Cardiac muscle cell (in vitro differentiated cells and primary cell): ENCODE measurements at regions not wholly inside any gene's neighbourhood (a gene's known extent, or its start where the extent isn't known, plus 50 kb on each side); places are given as distances from the start of the nearest gene placed in this dataset.

Experiments used
- DNase-seq, 2 donors: peaks; one replicate each; pipeline versions ENCODE4 v3.0.0 to v3.0.0-alpha.2; 2010 to 2017; ENCODE audit warnings: low read depth in 1 of 2, low spot score in 1 of 2
- H3K27ac ChIP-seq: fragments of 200-600 bp; sonication (generic); 2 replicates; pipeline ENCODE4 v1.5.1; 2016
- H3K27me3 ChIP-seq: fragments of 200-600 bp; sonication (generic); 2 replicates; pipeline ENCODE4 v1.6.0; 2016; ENCODE audit warnings: control low read depth
- H3K36me3 ChIP-seq: fragments of 200-600 bp; sonication (generic); 2 replicates; pipeline ENCODE4 v1.5.1; 2016; ENCODE audit warnings: control low read depth
- H3K4me1 ChIP-seq: fragments of 200-600 bp; sonication (generic); 2 replicates; pipeline ENCODE4 v1.8.1; 2017; ENCODE audit warnings: low read depth, mild to moderate bottlenecking, mixed run types
- H3K4me3 ChIP-seq: fragments of 200-600 bp; sonication (generic); 2 replicates; pipeline ENCODE4 v1.5.1; 2016; ENCODE audit warnings: mild to moderate bottlenecking
- H3K9me3 ChIP-seq: fragments of 200-600 bp; sonication (generic); 2 replicates; pipeline ENCODE4 v1.5.1; 2017; ENCODE audit warnings: low read depth, mild to moderate bottlenecking, control low read depth
- TF ChIP-seq, protein P1 (sequence below): IDR thresholded peaks from 2 replicates; pipeline ENCODE4 v1.5.1; 2012; ENCODE audit warnings: low read depth, mild to moderate bottlenecking, low read length

DNA sequence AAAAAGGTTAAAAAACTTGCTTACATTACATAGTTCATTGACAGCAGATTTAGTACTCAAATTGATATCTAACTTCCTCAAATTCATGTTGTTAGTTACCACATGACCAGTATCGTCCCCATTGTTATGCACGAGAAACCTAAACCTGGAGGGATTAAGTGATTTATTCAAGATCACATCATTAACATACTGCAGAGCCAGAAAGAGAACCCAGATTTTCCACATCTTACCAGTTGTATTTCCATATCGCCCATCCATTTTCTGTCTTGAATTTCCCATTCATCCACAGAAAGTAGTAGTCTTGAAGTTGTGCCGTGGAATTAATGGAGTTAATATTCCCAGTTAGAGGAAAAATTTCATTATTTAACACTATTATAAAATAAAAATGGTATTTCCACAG lies 512.0 kb downstream of the METTL4 start:
- Histone ChIP-seq H3K4me1 (no peaks in the 10 kb centered on the region), H3K27ac (no peak overlapping the region), H3K9me3 (no peaks in the 10 kb centered on the region), H3K36me3 (no peaks in the 10 kb centered on the region), H3K27me3 (no peaks in the 10 kb centered on the region), H3K4me3 (no peak overlapping the region)
- TF ChIP-seq, protein P1, sequence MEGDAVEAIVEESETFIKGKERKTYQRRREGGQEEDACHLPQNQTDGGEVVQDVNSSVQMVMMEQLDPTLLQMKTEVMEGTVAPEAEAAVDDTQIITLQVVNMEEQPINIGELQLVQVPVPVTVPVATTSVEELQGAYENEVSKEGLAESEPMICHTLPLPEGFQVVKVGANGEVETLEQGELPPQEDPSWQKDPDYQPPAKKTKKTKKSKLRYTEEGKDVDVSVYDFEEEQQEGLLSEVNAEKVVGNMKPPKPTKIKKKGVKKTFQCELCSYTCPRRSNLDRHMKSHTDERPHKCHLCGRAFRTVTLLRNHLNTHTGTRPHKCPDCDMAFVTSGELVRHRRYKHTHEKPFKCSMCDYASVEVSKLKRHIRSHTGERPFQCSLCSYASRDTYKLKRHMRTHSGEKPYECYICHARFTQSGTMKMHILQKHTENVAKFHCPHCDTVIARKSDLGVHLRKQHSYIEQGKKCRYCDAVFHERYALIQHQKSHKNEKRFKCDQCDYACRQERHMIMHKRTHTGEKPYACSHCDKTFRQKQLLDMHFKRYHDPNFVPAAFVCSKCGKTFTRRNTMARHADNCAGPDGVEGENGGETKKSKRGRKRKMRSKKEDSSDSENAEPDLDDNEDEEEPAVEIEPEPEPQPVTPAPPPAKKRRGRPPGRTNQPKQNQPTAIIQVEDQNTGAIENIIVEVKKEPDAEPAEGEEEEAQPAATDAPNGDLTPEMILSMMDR: no peak
- no peak for DNase-seq

DNA sequence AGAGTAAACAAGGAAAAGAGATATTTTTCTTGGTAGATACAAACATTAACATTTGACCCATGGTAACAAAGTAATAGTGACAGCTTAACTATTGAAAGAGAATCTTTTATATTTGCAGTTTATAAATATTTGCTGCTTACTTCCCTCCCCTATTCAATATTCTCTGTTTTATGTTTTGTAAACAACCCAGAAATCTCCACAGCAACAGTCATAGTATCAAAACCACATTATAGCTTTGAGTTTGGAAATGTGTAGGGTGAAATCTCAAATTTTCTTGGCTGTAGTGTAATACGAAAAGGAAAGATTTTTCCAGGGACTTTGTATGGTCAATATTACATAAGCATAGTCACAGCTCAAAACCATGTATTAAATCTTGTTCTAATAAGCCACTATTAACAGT lies 511.2 kb downstream of the METTL4 start:
- TF ChIP-seq, protein P1: no peak
- Histone ChIP-seq H3K4me3 (no peak overlapping the region), H3K4me1 (no peaks in the 10 kb centered on the region), H3K36me3 (no peaks in the 10 kb centered on the region), H3K27me3 (no peaks in the 10 kb centered on the region), H3K27ac (no peak overlapping the region), H3K9me3 (no peaks in the 10 kb centered on the region)
- DNase-seq: no peak

DNA sequence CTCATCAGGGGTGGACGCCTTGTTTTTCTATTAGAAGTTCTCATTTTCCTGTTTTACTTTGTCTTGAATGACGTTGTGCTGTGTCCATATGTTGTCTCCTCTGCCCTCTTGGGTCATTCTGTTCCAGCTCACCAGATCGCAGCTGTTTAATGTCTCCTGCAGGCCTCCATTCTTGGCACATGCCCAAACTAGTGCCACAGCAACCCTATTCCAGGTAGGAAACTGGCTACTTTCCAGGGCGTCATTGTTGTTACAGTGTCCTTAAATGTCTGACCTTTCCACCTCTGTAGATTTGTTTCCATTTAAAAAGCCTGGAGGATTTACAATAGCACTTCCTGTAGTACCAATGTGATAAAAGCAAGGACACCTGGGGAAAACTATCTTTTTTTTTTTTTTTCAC lies 500.7 kb downstream of the METTL4 start:
- H3K9me3 ChIP-seq: no peaks in the 10 kb centered on the region

DNA sequence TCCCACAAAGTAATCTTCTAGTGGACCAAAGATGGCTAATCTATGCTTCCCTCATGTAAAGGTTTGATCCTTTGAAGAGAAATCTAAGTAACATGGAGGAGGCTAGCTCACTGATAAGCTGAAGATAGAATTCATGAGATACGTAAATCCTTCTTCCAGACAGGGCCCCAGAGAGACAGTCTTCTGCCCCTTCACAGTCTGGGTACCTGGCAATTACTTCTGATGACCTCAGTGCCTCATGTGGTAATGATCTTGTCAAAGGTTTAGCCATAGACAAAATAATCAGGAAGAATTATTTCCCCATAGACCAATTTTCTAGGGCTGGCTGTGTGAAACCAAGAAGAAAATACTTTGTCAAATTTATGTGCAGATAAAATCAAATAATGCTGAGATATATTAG lies 495.8 kb downstream of the METTL4 start:
- no peaks in the 10 kb centered on the region for H3K9me3 ChIP-seq
- no peak overlapping the region for H3K27ac ChIP-seq
- no peak overlapping the region for H3K4me3 ChIP-seq
- no peaks in the 10 kb centered on the region for H3K27me3 ChIP-seq
- H3K4me1 ChIP-seq: no peaks in the 10 kb centered on the region
- H3K36me3 ChIP-seq: no peaks in the 10 kb centered on the region
- TF ChIP-seq, protein P1: no peak
- no peak for DNase-seq

More for the DNA sequence above, 500.7 kb downstream of the METTL4 start:
- Histone ChIP-seq H3K27me3 (no peaks in the 10 kb centered on the region), H3K4me3 (no peak overlapping the region), H3K27ac (no peak overlapping the region), H3K36me3 (no peaks in the 10 kb centered on the region), H3K4me1 (no peaks in the 10 kb centered on the region)
- TF ChIP-seq, protein P1: no peak
- peak in 1 of 2 donors; percentile 36 for DNase-seq

DNA sequence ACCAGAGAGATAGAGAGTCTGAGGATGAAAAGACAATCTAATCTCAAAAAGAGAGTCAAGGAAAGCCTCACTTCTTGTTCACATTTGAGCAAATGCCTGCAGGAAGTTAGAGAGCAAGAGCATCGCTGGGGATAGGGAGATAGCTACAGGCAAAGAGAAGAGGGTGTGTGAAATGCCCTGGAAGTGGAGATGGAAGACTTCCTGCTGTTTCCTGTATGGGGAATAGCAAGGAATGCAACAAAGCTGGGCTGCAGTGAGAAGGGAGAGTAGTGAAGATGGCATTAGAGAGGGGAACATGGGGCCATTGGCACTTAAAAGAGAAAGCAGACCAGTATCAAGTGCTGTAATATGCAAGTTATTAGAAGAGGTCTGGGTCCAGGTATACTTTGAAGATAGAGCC lies 488.6 kb downstream of the METTL4 start:
- DNase-seq: no peak
- H3K36me3 ChIP-seq: no peaks in the 10 kb centered on the region
- H3K27ac ChIP-seq: no peak overlapping the region
- H3K27me3 ChIP-seq: no peaks in the 10 kb centered on the region
- no peaks in the 10 kb centered on the region for H3K4me1 ChIP-seq
- no peak overlapping the region for H3K4me3 ChIP-seq
- TF ChIP-seq, protein P1: no peak
- H3K9me3 ChIP-seq: no peaks in the 10 kb centered on the region

DNA sequence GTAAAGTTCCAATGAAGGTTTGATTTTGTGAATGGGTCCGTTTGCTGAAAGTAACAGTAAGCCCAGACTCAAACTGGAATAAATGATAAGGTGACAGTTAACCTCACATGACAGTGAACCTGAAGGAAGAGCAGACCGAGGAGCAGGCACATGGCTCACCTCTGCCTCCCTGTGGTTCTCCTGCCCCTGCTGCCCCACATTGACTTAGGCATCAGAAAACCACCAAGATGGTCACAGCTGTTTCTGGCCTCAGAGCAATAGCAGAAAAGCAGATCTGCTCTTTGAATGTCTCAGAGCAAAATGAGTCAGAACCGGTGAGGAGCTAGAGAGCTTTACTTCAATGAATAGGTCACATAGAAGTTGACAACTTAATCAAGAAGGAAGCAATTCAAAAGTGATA lies 487.6 kb downstream of the METTL4 start:
- no peak overlapping the region for H3K27ac ChIP-seq
- H3K4me1 ChIP-seq: no peaks in the 10 kb centered on the region
- DNase-seq: peak in 1 of 2 donors; percentile 12
- no peak overlapping the region for H3K4me3 ChIP-seq
- H3K36me3 ChIP-seq: no peaks in the 10 kb centered on the region
- TF ChIP-seq, protein P1: no peak
- H3K27me3 ChIP-seq: no peaks in the 10 kb centered on the region
- no peaks in the 10 kb centered on the region for H3K9me3 ChIP-seq
